IMR-90 (cell line): ENCODE measurements at regions not wholly inside any gene's neighbourhood (a gene's known extent, or its start where the extent isn't known, plus 50 kb on each side); places are given as distances from the start of the nearest gene placed in this dataset.

Experiments used
- ATAC-seq: fragments of 200-7000 bp; cut with Tn5 transposase; 2 replicates; pipeline ENCODE4 v1.9.1; 2020; ENCODE audit warnings: low read depth, mild to moderate bottlenecking, moderate library complexity
- BruUV-seq: library from RNA; stranded (reverse); fragments of 400-500 nt; replicated peaks from 2 replicates; lab custom pipeline; 2021; lab: Mats Ljungman, UMichigan
- CTCF ChIA-PET: fragments of 300-600 bp; formaldehyde crosslinking; extraction: SDS; loops from one replicate; lab custom pipeline; 2021; ENCODE audit warnings: antibody characterized with exemption; lab: Yijun Ruan, JAX
- POLR2A ChIA-PET: fragments of 300-600 bp; sonication (Branson Sonifier 250); formaldehyde crosslinking; loops from one replicate; lab custom pipeline; 2022; ENCODE audit warnings: antibody characterized with exemption; ENCODE audit not compliant: unreplicated experiment; lab: Charles Lee
- DNase-seq: peaks from one replicate; pipeline ENCODE4 v3.0.0; 2013
- H2AFZ ChIP-seq: replicated peaks from 2 replicates; pipeline ENCODE3; 2013; ENCODE audit warnings: low read length, mild to moderate bottlenecking; ENCODE audit not compliant: poor library complexity
- H2AK5ac ChIP-seq: 2 replicates; pipeline ENCODE4 v1.6.1; 2013; ENCODE audit warnings: low read depth, low read length, inconsistent platforms
- H2AK9ac ChIP-seq: replicated peaks from 2 replicates; pipeline ENCODE3; 2013; ENCODE audit warnings: mild to moderate bottlenecking, low read depth, low read length, moderate library complexity; ENCODE audit not compliant: poor library complexity
- H2BK120ac ChIP-seq: 2 replicates; pipeline ENCODE4 v1.6.1; 2013; ENCODE audit warnings: low read depth, low read length, inconsistent platforms
- H2BK15ac ChIP-seq: 3 replicates; pipeline ENCODE4 v1.6.1; 2013; ENCODE audit warnings: low read depth, low read length, inconsistent platforms
- H2BK20ac ChIP-seq: 2 replicates; pipeline ENCODE4 v1.6.1; 2013; ENCODE audit warnings: low read depth, mild to moderate bottlenecking, inconsistent platforms, low read length, moderate library complexity
- H2BK5ac ChIP-seq: 2 replicates; pipeline ENCODE4 v1.6.1; 2013; ENCODE audit warnings: mild to moderate bottlenecking, low read depth, low read length, inconsistent platforms; ENCODE audit not compliant: poor library complexity, severe bottlenecking
- H3K14ac ChIP-seq: replicated peaks from 2 replicates; pipeline ENCODE4 v1.6.1; 2013; ENCODE audit warnings: low read depth, low read length, inconsistent platforms
- H3K18ac ChIP-seq: 2 replicates; pipeline ENCODE4 v1.6.1; 2013; ENCODE audit warnings: low read depth, low read length, control low read depth
- H3K23ac ChIP-seq: 2 replicates; pipeline ENCODE4 v1.6.1; 2013; ENCODE audit warnings: low read depth, low read length, inconsistent platforms
- H3K27ac ChIP-seq: 2 replicates; pipeline ENCODE4 v1.5.1; 2013; ENCODE audit warnings: mild to moderate bottlenecking, control low read depth, low read length; ENCODE audit not compliant: insufficient read depth
- H3K27me3 ChIP-seq: 2 replicates; pipeline ENCODE4 v1.6.1; 2013; ENCODE audit warnings: low read length; ENCODE audit not compliant: control insufficient read depth, insufficient read depth
- H3K36me3 ChIP-seq: 2 replicates; pipeline ENCODE4 v1.6.1; 2013; ENCODE audit warnings: low read length, mixed read lengths; ENCODE audit not compliant: control insufficient read depth, insufficient read depth
- H3K4ac ChIP-seq: 2 replicates; pipeline ENCODE4 v1.6.1; 2013; ENCODE audit warnings: low read depth, low read length, inconsistent platforms
- H3K4me1 ChIP-seq: 2 replicates; pipeline ENCODE4 v1.6.1; 2013; ENCODE audit warnings: low read length, mixed read lengths; ENCODE audit not compliant: control insufficient read depth, insufficient read depth
- H3K4me2 ChIP-seq: 2 replicates; pipeline ENCODE4 v1.6.1; 2013; ENCODE audit warnings: low read depth, mild to moderate bottlenecking, control low read depth, low read length, moderate library complexity
- H3K4me3 ChIP-seq: 2 replicates; pipeline ENCODE4 v1.5.1; 2013; ENCODE audit warnings: low read depth, mild to moderate bottlenecking, control low read depth, low read length, moderate library complexity; ENCODE audit not compliant: insufficient read depth
- H3K56ac ChIP-seq: 2 replicates; pipeline ENCODE4 v1.6.1; 2013; ENCODE audit warnings: low read length, inconsistent platforms; ENCODE audit not compliant: insufficient read depth; ENCODE audit errors: extremely low read depth
- H3K79me1 ChIP-seq, 2 experiments: 2 replicates each; pipeline ENCODE4 v1.6.1; 2013; ENCODE audit warnings: low read length in 2 of 2, inconsistent platforms in 1 of 2, low read depth in 1 of 2
- H3K9ac ChIP-seq: 2 replicates; pipeline ENCODE4 v1.6.1; 2013; ENCODE audit warnings: low read depth, low read length, control low read depth
- H3K9me1 ChIP-seq: 2 replicates; pipeline ENCODE4 v1.6.1; 2013; ENCODE audit warnings: low read length, inconsistent platforms; ENCODE audit not compliant: insufficient read depth
- H3K9me3 ChIP-seq: 2 replicates; pipeline ENCODE4 v1.6.1; 2013; ENCODE audit warnings: low read length; ENCODE audit not compliant: control insufficient read depth, insufficient read depth
- H4K20me1 ChIP-seq: 2 replicates; pipeline ENCODE4 v1.6.1; 2013; ENCODE audit warnings: low read length, inconsistent platforms; ENCODE audit not compliant: insufficient read depth
- H4K5ac ChIP-seq: 2 replicates; pipeline ENCODE4 v1.6.1; 2013; ENCODE audit warnings: mild to moderate bottlenecking, low read depth, low read length, control low read depth
- H4K8ac ChIP-seq, 2 experiments: 2 replicates each; pipeline ENCODE4 v1.6.1; 2013; ENCODE audit warnings: low read depth in 2 of 2, low read length in 2 of 2, control low read depth in 1 of 2, inconsistent platforms in 1 of 2
- H4K91ac ChIP-seq: 2 replicates; pipeline ENCODE4 v1.6.1; 2013; ENCODE audit warnings: low read depth, low read length, inconsistent platforms; ENCODE audit not compliant: insufficient read depth
- BHLHE40 ChIP-seq: fragments of 150-350 bp; IDR thresholded peaks from 2 replicates; pipeline ENCODE4 v1.6.1; 2016; ENCODE audit warnings: mild to moderate bottlenecking, low read depth, low read length
- CEBPB ChIP-seq: IDR thresholded peaks from 2 replicates; pipeline ENCODE4 v1.6.1; 2012; ENCODE audit warnings: low read depth, low read length, improper control_type of control experiment
- FOS ChIP-seq: fragments of 150-350 bp; IDR thresholded peaks from 2 replicates; pipeline ENCODE4 v1.6.1; 2016; ENCODE audit warnings: low read depth, low read length
- MAFK ChIP-seq: IDR thresholded peaks from 2 replicates; pipeline ENCODE4 v1.6.1; 2012; ENCODE audit warnings: low read depth, low read length, improper control_type of control experiment
- MAZ ChIP-seq: IDR thresholded peaks from 2 replicates; pipeline ENCODE4 v1.6.1; 2012; ENCODE audit warnings: low read depth, mild to moderate bottlenecking, low read length, improper control_type of control experiment, moderate library complexity, borderline replicate concordance
- MXI1 ChIP-seq: IDR thresholded peaks from 2 replicates; pipeline ENCODE4 v1.6.1; 2012; ENCODE audit warnings: low read depth, mild to moderate bottlenecking, low read length, moderate library complexity, borderline replicate concordance
- NFE2L2 ChIP-seq: fragments of 150-350 bp; IDR thresholded peaks from 2 replicates; pipeline ENCODE4 v1.6.1; 2016; ENCODE audit warnings: low read depth, mild to moderate bottlenecking, low read length
- POLR2A ChIP-seq: IDR thresholded peaks from 2 replicates; pipeline ENCODE4 v1.6.1; 2012; ENCODE audit warnings: mild to moderate bottlenecking, low read depth, low read length
- RAD21 ChIP-seq: IDR thresholded peaks from 2 replicates; pipeline ENCODE4 v1.6.1; 2012; ENCODE audit warnings: low read length, improper control_type of control experiment
- RFX5 ChIP-seq: IDR thresholded peaks from 2 replicates; pipeline ENCODE4 v1.8.0; 2012; ENCODE audit warnings: low read depth, mild to moderate bottlenecking, low read length, moderate library complexity
- SMC3 ChIP-seq: fragments of 150-350 bp; IDR thresholded peaks from 2 replicates; pipeline ENCODE4 v1.6.1; 2016; ENCODE audit warnings: low read depth, mild to moderate bottlenecking, antibody characterized with exemption, low read length, moderate library complexity
- USF2 ChIP-seq: fragments of 150-350 bp; IDR thresholded peaks from 2 replicates; pipeline ENCODE4 v1.6.1; 2017; ENCODE audit warnings: mild to moderate bottlenecking, antibody characterized with exemption, low read length, low read depth
- WGBS, 2 experiments: methylation state at CpG; one replicate each; pipeline versions ENCODE4 v1.1.5 to v1.1.7; 2013; ENCODE audit warnings: missing lambda C conversion rate in 2 of 2; ENCODE audit not compliant: insufficient read length in 1 of 2; ENCODE audit errors: extremely low coverage in 2 of 2; 5-methylcytosine and 5-hydroxymethylcytosine counted together
- dilution Hi-C: fragments of 300-500 bp; cut with HindIII; formaldehyde crosslinking; loops from one replicate; pipeline ENCODE4 v1.14.3; 2018; ENCODE audit warnings: low sequenced_read_pairs; ENCODE audit not compliant: unreplicated experiment
- in situ Hi-C: fragments of 300-500 bp; cut with MboI; formaldehyde crosslinking; loops from 3 replicates; pipeline ENCODE4 v1.14.3; 2019; ENCODE audit warnings: low sequenced_read_pairs, inconsistent platforms, mixed read lengths
- intact Hi-C: fragments of 100-400 bp; cut with micrococcal nuclease; formaldehyde crosslinking; loops from 2 replicates; pipeline ENCODE4 v1.10.0; 2022

DNA sequence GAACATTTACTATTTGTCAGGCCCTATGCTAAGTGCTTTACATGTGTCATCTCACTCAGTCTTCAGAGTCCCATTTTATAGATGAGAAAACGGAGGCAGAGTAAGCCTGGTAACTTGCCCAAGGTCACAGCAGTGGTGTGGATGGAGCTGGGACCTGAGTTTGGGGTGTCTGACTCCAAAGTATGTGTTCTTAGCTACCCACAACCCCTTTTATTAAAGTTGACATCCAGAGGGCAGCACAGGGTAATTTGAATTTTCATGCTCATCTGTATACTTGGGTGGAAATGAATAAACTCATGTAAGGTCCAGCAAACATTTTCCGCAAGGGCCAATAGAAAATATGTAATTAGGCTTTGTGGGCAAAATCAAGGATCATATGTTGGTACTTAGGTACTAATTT, 93.4 kb upstream of the SLC25A48 start:
- Histone ChIP-seq H3K4ac (no peak overlapping the region), H3K18ac (no peak overlapping the region), H3K79me1 (no peaks in the 10 kb centered on the region), H4K8ac (no peak overlapping the region), H2AFZ (no peak overlapping the region), H3K27ac (no peak overlapping the region), H3K56ac (no peak overlapping the region), H3K9me1 (no peaks in the 10 kb centered on the region), H3K4me2 (no peak overlapping the region), H2AK9ac (no peak overlapping the region), H3K14ac (no peak overlapping the region), H4K20me1 (no peaks in the 10 kb centered on the region), H2AK5ac (no peak overlapping the region), H2BK5ac (no peak overlapping the region), H3K9me3 (no peaks in the 10 kb centered on the region; the same call in 1 of the 2 replicates), H4K5ac (no peak overlapping the region), H3K4me1 (no peaks in the 10 kb centered on the region), H2BK120ac (no peak overlapping the region), H2BK15ac (no peak overlapping the region), H3K27me3 (peaks cover 2% of the 10 kb centered on the region; the same call in 1 of the 2 replicates), H3K9ac (no peak overlapping the region), H3K36me3 (no peaks in the 10 kb centered on the region), H3K4me3 (no peak overlapping the region), H2BK20ac (no peak overlapping the region), H4K91ac (no peak overlapping the region), H3K23ac (no peak overlapping the region)
- CTCF ChIA-PET: no interaction called here
- ATAC-seq (no peak), DNase-seq (no peak)
- intact Hi-C loops: no loop called here
- dilution Hi-C loops: no loop called here
- no CpG with 5 or more reads among the region's 2 CpGs for WGBS, 2 experiments
- no peak for TF ChIP-seq FOS
- no peak for TF ChIP-seq SMC3
- TF ChIP-seq MXI1: no peak
- no peak for TF ChIP-seq NFE2L2
- no peak for TF ChIP-seq RFX5
- TF ChIP-seq RAD21: no peak
- TF ChIP-seq CEBPB: no peak
- TF ChIP-seq MAFK: no peak
- TF ChIP-seq BHLHE40: no peak
- no peak for TF ChIP-seq USF2
- TF ChIP-seq POLR2A: no peak
- TF ChIP-seq MAZ: no peak
- in situ Hi-C loops: no loop called here
- BruUV-seq: no TSS peak
- POLR2A ChIA-PET: no interaction called here
